K562 (cell line): ENCODE measurements at regions not wholly inside any gene's neighbourhood (a gene's known extent, or its start where the extent isn't known, plus 50 kb on each side); places are given as distances from the start of the nearest gene placed in this dataset.

Source experiments
- ATF3 ChIP-seq, 2 experiments: fragments of 450-650 bp in 1 of 2; sonication (generic) in 1 of 2; formaldehyde crosslinking in 1 of 2; IDR thresholded peaks in 1 of 2; conservative IDR thresholded peaks in 1 of 2; 2 replicates each; pipeline versions ENCODE4 v1.6.1 to v1.8.1; 2016 to 2023; ENCODE audit warnings: mild to moderate bottlenecking in 2 of 2, moderate library complexity in 2 of 2, inconsistent platforms in 1 of 2, missing genetic modification reagents in 1 of 2
- CBX1 ChIP-seq: sonication (generic); IDR thresholded peaks from 2 replicates; pipeline ENCODE4 v1.6.1; 2016; ENCODE audit warnings: antibody characterized with exemption, low read depth, mild to moderate bottlenecking
- CREB5 ChIP-seq: fragments of 250-450 bp; sonication (Bioruptor Pico); IDR thresholded peaks from 2 replicates; pipeline ENCODE4 v1.5.0; 2020; ENCODE audit warnings: mild to moderate bottlenecking
- CTCF ChIP-seq, 3 experiments: IDR thresholded peaks in 2 of 3; conservative IDR thresholded peaks in 1 of 3; 2 replicates each; pipeline ENCODE4 v1.5.1; 2011 to 2012; ENCODE audit warnings: low read length in 3 of 3, mild to moderate bottlenecking in 3 of 3, control low read depth in 2 of 3, improper control_type of control experiment in 1 of 3, inconsistent platforms in 1 of 3, low read depth in 1 of 3, mixed read lengths in 1 of 3, moderate library complexity in 1 of 3; ENCODE audit not compliant: insufficient read depth in 2 of 3
- LARP7 ChIP-seq: fragments of 450-650 bp; IDR thresholded peaks from 2 replicates; pipeline ENCODE4 v1.6.1; 2016
- NFIC ChIP-seq: fragments of 450-650 bp; IDR thresholded peaks from 2 replicates; pipeline ENCODE4 v1.6.1; 2017; ENCODE audit warnings: mild to moderate bottlenecking, inconsistent platforms
- NR2C1 ChIP-seq, 2 experiments: fragments of 450-650 bp; IDR thresholded peaks; 2 replicates each; pipeline ENCODE4 v1.6.1; 2017; ENCODE audit warnings: mild to moderate bottlenecking in 2 of 2, antibody characterized with exemption in 1 of 2, inconsistent platforms in 1 of 2, missing compliant biosample characterization in 1 of 2, missing genetic modification characterization in 1 of 2
- RERE ChIP-seq: sonication (generic); formaldehyde crosslinking; IDR thresholded peaks from 2 replicates; pipeline ENCODE4 v1.8.0; 2023; ENCODE audit warnings: missing genetic modification reagents, mild to moderate bottlenecking, borderline replicate concordance
- RFX1 ChIP-seq: fragments of 450-650 bp; IDR thresholded peaks from 2 replicates; pipeline ENCODE4 v1.6.1; 2016; ENCODE audit warnings: mild to moderate bottlenecking, moderate library complexity
- SRSF1 ChIP-seq: fragments of 200-400 bp; formaldehyde crosslinking; IDR thresholded peaks from 2 replicates; pipeline ENCODE4 v1.6.1; 2017; ENCODE audit warnings: mild to moderate bottlenecking, low read depth, low read length, moderate library complexity
- TSHZ1 ChIP-seq: fragments of 250-450 bp; sonication (Bioruptor Pico); IDR thresholded peaks from 2 replicates; pipeline ENCODE4 v1.4.0; 2020; ENCODE audit warnings: mild to moderate bottlenecking, moderate library complexity
- U2AF1 ChIP-seq: fragments of 200-400 bp; formaldehyde crosslinking; optimal IDR thresholded peaks from 2 replicates; pipeline ENCODE3; 2017; ENCODE audit warnings: mild to moderate bottlenecking, low read depth, low read length, moderate library complexity
- U2AF2 ChIP-seq: fragments of 200-400 bp; formaldehyde crosslinking; optimal IDR thresholded peaks from 2 replicates; pipeline ENCODE3; 2017; ENCODE audit warnings: low read depth, mild to moderate bottlenecking, low read length
- ZBTB17 ChIP-seq: fragments of 450-650 bp; formaldehyde crosslinking; IDR thresholded peaks from 2 replicates; pipeline ENCODE4 v1.4.0; 2020; ENCODE audit warnings: mild to moderate bottlenecking
- ZNF175 ChIP-seq: fragments of 200-800 bp; sonication (Bioruptor generic); IDR thresholded peaks from 2 replicates; pipeline ENCODE4 v1.6.1; 2016; ENCODE audit warnings: low read depth, mild to moderate bottlenecking, missing genetic modification characterization, missing compliant biosample characterization

- TF ChIP-seq TSHZ1 (CRISPR knock-in tag) (no peak), SRSF1 (no peak), NR2C1 (IDR thresholded peaks at IDR 0.05) (no peak), NR2C1 (tag; IDR thresholded peaks at IDR 0.05) (no peak), U2AF2 (no peak), ATF3 (IDR thresholded peaks at IDR 0.05) (peak; percentile 8; the same call in 1 of the 2 replicates), ATF3 (CRISPR knock-in tag; conservative IDR thresholded peaks at IDR 0.05) (no peak), CTCF (IDR thresholded peaks at IDR 0.05 in 2 of 3, conservative IDR thresholded peaks at IDR 0.05 in 1 of 3; ENCODE audit: insufficient read depth in 2 of 3, low read depth in 1 of 3, low read length in 3 of 3) (no peak), CREB5 (CRISPR knock-in tag) (no peak), CBX1 (no peak), NFIC (no peak), LARP7 (no peak), RERE (no peak), ZNF175 (CRISPR knock-in tag) (no peak), RFX1 (no peak), U2AF1 (no peak), ZBTB17 (CRISPR knock-in tag) (no peak)
These were observed 216.2 kb downstream of the HS3ST3A1 start (continued) for GRCh38 chr17:13385481-13385911.
